H1 (cell line): ENCODE measurements at regions not wholly inside any gene's neighbourhood (a gene's known extent, or its start where the extent isn't known, plus 50 kb on each side); places are given as distances from the start of the nearest gene placed in this dataset.

Experiments used
- CTCF ChIA-PET: fragments of 300-600 bp; sonication (Branson Sonifier 250); formaldehyde crosslinking; loops from one replicate; lab custom pipeline; 2021; ENCODE audit not compliant: partially characterized antibody; lab: Charles Lee
- POLR2A ChIA-PET: fragments of 300-600 bp; sonication (Branson Sonifier 250); formaldehyde crosslinking; loops from one replicate; lab custom pipeline; 2021; ENCODE audit warnings: inconsistent platforms; ENCODE audit not compliant: partially characterized antibody; lab: Charles Lee
- DNase-seq, 2 experiments: peaks; one replicate each; pipeline versions ENCODE4 v3.0.0 to v3.0.0-alpha.2; 2010 to 2022; ENCODE audit warnings: low spot score in 2 of 2, low read depth in 1 of 2, mixed read lengths in 1 of 2
- FAIRE-seq: peaks from 2 replicates; lab custom pipeline; 2011; peaks lifted over from hg19 to GRCh38; lab: Jason Lieb, UNC
- H2AFZ ChIP-seq: 2 replicates; pipeline ENCODE4 v1.8.1; 2012; ENCODE audit warnings: low read length, inconsistent platforms
- H2AK5ac ChIP-seq: 2 replicates; pipeline ENCODE4 v1.6.1; 2013; ENCODE audit warnings: low read depth, low read length
- H2BK120ac ChIP-seq: replicated peaks from 2 replicates; pipeline ENCODE3; 2013; ENCODE audit warnings: low read depth, low read length, inconsistent platforms
- H2BK12ac ChIP-seq: 2 replicates; pipeline ENCODE4 v1.6.1; 2013; ENCODE audit warnings: low read depth, low read length
- H2BK15ac ChIP-seq: 2 replicates; pipeline ENCODE4 v1.6.1; 2013; ENCODE audit warnings: low read length
- H2BK20ac ChIP-seq: 2 replicates; pipeline ENCODE4 v1.6.1; 2013; ENCODE audit warnings: low read length
- H2BK5ac ChIP-seq: 2 replicates; pipeline ENCODE4 v1.6.1; 2013; ENCODE audit warnings: low read depth, low read length
- H3K14ac ChIP-seq: 2 replicates; pipeline ENCODE4 v1.6.1; 2013; ENCODE audit warnings: inconsistent platforms; ENCODE audit not compliant: insufficient read length
- H3K18ac ChIP-seq: 2 replicates; pipeline ENCODE4 v1.6.1; 2013; ENCODE audit warnings: low read length; ENCODE audit errors: extremely low read depth
- H3K23ac ChIP-seq: 2 replicates; pipeline ENCODE4 v1.6.1; 2013; ENCODE audit warnings: inconsistent platforms; ENCODE audit not compliant: insufficient read length
- H3K23me2 ChIP-seq: 2 replicates; pipeline ENCODE4 v1.6.1; 2013; ENCODE audit warnings: low read depth, low read length
- H3K27ac ChIP-seq: 2 replicates; pipeline ENCODE4 v1.6.1; 2011; ENCODE audit warnings: low read depth, low read length, inconsistent platforms
- H3K27me3 ChIP-seq, 4 experiments: replicated peaks in 1 of 4; 1 replicate in 1 of 4; 2 replicates in 3 of 4; pipeline versions ENCODE4 v1.6.1 to v1.8.1; 2011 to 2013; ENCODE audit warnings: low read length in 3 of 4, mild to moderate bottlenecking in 3 of 4, inconsistent platforms in 2 of 4, mixed read lengths in 2 of 4, moderate library complexity in 1 of 4; ENCODE audit not compliant: control insufficient read depth in 3 of 4, insufficient read depth in 3 of 4; ENCODE audit errors: extremely low read depth in 1 of 4
- H3K36me3 ChIP-seq, 4 experiments: 2 replicates each; pipeline versions ENCODE4 v1.6.1 to v1.8.1; 2011 to 2013; ENCODE audit warnings: mild to moderate bottlenecking in 4 of 4, low read length in 3 of 4, moderate library complexity in 2 of 4, control low read depth in 1 of 4, inconsistent platforms in 1 of 4; ENCODE audit not compliant: insufficient read depth in 4 of 4, control insufficient read depth in 2 of 4
- H3K4ac ChIP-seq: replicated peaks from 2 replicates; pipeline ENCODE3; 2013; ENCODE audit warnings: low read length, low read depth, mixed read lengths, inconsistent platforms; ENCODE audit not compliant: insufficient read length
- H3K4me1 ChIP-seq, 4 experiments: replicated peaks in 1 of 4; 1 replicate in 1 of 4; 2 replicates in 3 of 4; pipeline versions ENCODE4 v1.6.1 to v1.8.1; 2011 to 2013; ENCODE audit warnings: low read length in 3 of 4, inconsistent platforms in 2 of 4, mixed read lengths in 1 of 4; ENCODE audit not compliant: insufficient read depth in 4 of 4, control insufficient read depth in 3 of 4
- H3K4me2 ChIP-seq, 2 experiments: 2 replicates each; pipeline versions ENCODE4 v1.6.1 to v1.8.1; 2011 to 2013; ENCODE audit warnings: low read depth in 2 of 2, low read length in 2 of 2, control low read depth in 1 of 2, inconsistent platforms in 1 of 2, mild to moderate bottlenecking in 1 of 2; ENCODE audit not compliant: insufficient read depth in 1 of 2
- H3K4me3 ChIP-seq, 4 experiments: fragments of 200-600, 300-600 bp in 1 of 4; sonication (generic), shearing (Covaris generic), sonication (Bioruptor Twin) in 1 of 4; 2 replicates each; pipeline versions ENCODE4 v1.5.1 to v1.8.1; 2011 to 2016; ENCODE audit warnings: low read length in 4 of 4, low read depth in 3 of 4, control low read depth in 2 of 4, inconsistent platforms in 2 of 4, mild to moderate bottlenecking in 2 of 4, mixed read lengths in 1 of 4, moderate library complexity in 1 of 4; ENCODE audit not compliant: insufficient read depth in 2 of 4; ENCODE audit errors: extremely low read depth in 1 of 4
- H3K56ac ChIP-seq: replicated peaks from 2 replicates; pipeline ENCODE3; 2013; ENCODE audit warnings: low read depth, mild to moderate bottlenecking, mixed read lengths, low read length, inconsistent platforms; ENCODE audit not compliant: insufficient read length
- H3K79me1 ChIP-seq: 2 replicates; pipeline ENCODE4 v1.6.1; 2013; ENCODE audit warnings: low read depth, low read length, control low read depth
- H3K79me2 ChIP-seq, 2 experiments: 2 replicates each; pipeline versions ENCODE4 v1.6.1 to v1.8.1; 2012 to 2013; ENCODE audit warnings: low read length in 2 of 2, mild to moderate bottlenecking in 2 of 2, inconsistent platforms in 1 of 2; ENCODE audit not compliant: insufficient read depth in 2 of 2, control insufficient read depth in 1 of 2
- H3K9ac ChIP-seq, 4 experiments: replicated peaks in 1 of 4; 1 replicate in 1 of 4; 2 replicates in 3 of 4; pipeline versions ENCODE4 v1.6.1 to v1.8.1; 2011 to 2013; ENCODE audit warnings: low read depth in 3 of 4, low read length in 3 of 4, control low read depth in 2 of 4, mild to moderate bottlenecking in 2 of 4, moderate library complexity in 2 of 4, inconsistent platforms in 1 of 4; ENCODE audit errors: extremely low read depth in 1 of 4
- H3K9me3 ChIP-seq, 2 experiments: 2 replicates each; pipeline versions ENCODE4 v1.6.1 to v1.8.1; 2012 to 2013; ENCODE audit warnings: mild to moderate bottlenecking in 2 of 2, moderate library complexity in 2 of 2, control low read depth in 1 of 2, inconsistent platforms in 1 of 2, low read depth in 1 of 2, low read length in 1 of 2, mixed read lengths in 1 of 2; ENCODE audit not compliant: insufficient read depth in 2 of 2
- H4K20me1 ChIP-seq, 2 experiments: replicated peaks in 1 of 2; 2 replicates each; pipeline versions ENCODE3 to v1.8.1; 2011 to 2013; ENCODE audit warnings: inconsistent platforms in 2 of 2, low read length in 2 of 2, mild to moderate bottlenecking in 1 of 2; ENCODE audit not compliant: insufficient read depth in 2 of 2, control insufficient read depth in 1 of 2
- H4K5ac ChIP-seq: 2 replicates; pipeline ENCODE4 v1.6.1; 2013; ENCODE audit warnings: low read length, low read depth, mixed read lengths, inconsistent platforms; ENCODE audit not compliant: insufficient read length
- H4K8ac ChIP-seq: 2 replicates; pipeline ENCODE4 v1.8.0; 2013; ENCODE audit warnings: mild to moderate bottlenecking, moderate library complexity, low read length, inconsistent platforms; ENCODE audit not compliant: insufficient read depth; ENCODE audit errors: extremely low read depth
- H4K91ac ChIP-seq: replicated peaks from 2 replicates; pipeline ENCODE3; 2013; ENCODE audit warnings: low read length, mixed read lengths, inconsistent platforms; ENCODE audit not compliant: insufficient read length
- BRCA1 ChIP-seq: IDR thresholded peaks from 2 replicates; pipeline ENCODE4 v1.6.1; 2012; ENCODE audit warnings: low read depth, low read length, improper control_type of control experiment
- CTBP2 ChIP-seq: IDR thresholded peaks from 2 replicates; pipeline ENCODE4 v1.7.0; 2011; ENCODE audit warnings: borderline replicate concordance, mild to moderate bottlenecking, moderate library complexity, mixed read lengths, low read length; ENCODE audit not compliant: insufficient read depth, insufficient read length
- E2F6 ChIP-seq: IDR thresholded peaks from 2 replicates; pipeline ENCODE4 v1.6.1; 2012; ENCODE audit warnings: inconsistent platforms
- GABPA ChIP-seq: IDR thresholded peaks from 2 replicates; pipeline ENCODE4 v1.6.1; 2011; ENCODE audit warnings: mild to moderate bottlenecking, low read length, moderate library complexity, borderline replicate concordance; ENCODE audit not compliant: insufficient read depth
- HDAC2 ChIP-seq, 2 experiments: fragments of 300-600 bp in 1 of 2; sonication (generic) in 1 of 2; IDR thresholded peaks; 2 replicates each; pipeline ENCODE4 v1.6.1; 2011 to 2012; ENCODE audit warnings: low read depth in 2 of 2, low read length in 2 of 2, mild to moderate bottlenecking in 2 of 2, moderate library complexity in 2 of 2, borderline replicate concordance in 1 of 2, inconsistent platforms in 1 of 2
- MAFK ChIP-seq: IDR thresholded peaks from 2 replicates; pipeline ENCODE4 v1.6.1; 2012; ENCODE audit warnings: low read depth, mild to moderate bottlenecking, improper control_type of control experiment, low read length
- RXRA ChIP-seq: IDR thresholded peaks from 2 replicates; pipeline ENCODE4 v1.6.1; 2011; ENCODE audit warnings: low read depth, mild to moderate bottlenecking, low read length, moderate library complexity; ENCODE audit not compliant: insufficient read depth
- TBP ChIP-seq: IDR thresholded peaks from 2 replicates; pipeline ENCODE4 v1.6.1; 2011; ENCODE audit warnings: low read depth, low read length, improper control_type of control experiment
- USF2 ChIP-seq: IDR thresholded peaks from 2 replicates; pipeline ENCODE4 v1.6.1; 2011; ENCODE audit warnings: low read length, improper control_type of control experiment
- WGBS, 2 experiments: shearing (Covaris generic) in 1 of 2; methylation state at CpG; one replicate each; pipeline versions ENCODE4 v1.1.6 to v1.1.7; 2013 to 2015; ENCODE audit warnings: low lambda C conversion rate in 2 of 2, mixed read lengths in 2 of 2, inconsistent platforms in 1 of 2, low coverage in 1 of 2, missing lambda C conversion rate in 1 of 2; ENCODE audit not compliant: insufficient replicate concordance in 2 of 2, insufficient coverage in 1 of 2, insufficient read length in 1 of 2; ENCODE audit errors: extremely low coverage in 1 of 2, missing lambda C conversion rate in 1 of 2; 5-methylcytosine and 5-hydroxymethylcytosine counted together

GRCh38 chr6:142013875-142014495 lies 118.7 kb upstream of the GJE1 start:
- H2AK5ac ChIP-seq: no peak overlapping the region
- H2AFZ ChIP-seq: no peak overlapping the region
- H3K4ac ChIP-seq: no peak overlapping the region
- H4K20me1 ChIP-seq: no peaks in the 10 kb centered on the region
- no peak overlapping the region for H3K18ac ChIP-seq
- H3K9me3 ChIP-seq: no peaks in the 10 kb centered on the region
- H3K4me1 ChIP-seq: peaks cover 2 to 7% (median 5%) of the 10 kb centered on the region in 4 experiments; a peak in 5 of 7 replicates
- no peak overlapping the region for H2BK15ac ChIP-seq
- H3K36me3 ChIP-seq: no peaks in the 10 kb centered on the region; a peak in 1 of 8 replicates
- H4K91ac ChIP-seq: peak overlapping the region; percentile 75
- peak overlapping the region; percentile 88; the same call in 1 of the 2 replicates for H2BK12ac ChIP-seq
- DNase-seq (no peak), FAIRE-seq (no peak)
- no peaks in the 10 kb centered on the region for H3K79me1 ChIP-seq
- H3K4me2 ChIP-seq: peak overlapping the region; percentile 24 to 33; a peak in 3 of 4 replicates
- peak overlapping the region; percentile 73 for H4K5ac ChIP-seq
- peaks cover 0 to 12% of the 10 kb centered on the region in 2 experiments; a peak in 2 of 4 replicates for H3K79me2 ChIP-seq
- ChIA-PET POLR2A (interaction anchor here (1.2 to 1.4 kb wide), 2 partner anchors 9 to 25 kb away, joined by 4 to 5 read pairs; no protein-coding TSS in a partner anchor), CTCF (no interaction called here)
- H3K27me3 ChIP-seq: no peaks in the 10 kb centered on the region
- peak overlapping the region; percentile 89; the same call in 1 of the 2 replicates for H2BK5ac ChIP-seq
- no peak overlapping the region for H3K23ac ChIP-seq
- H3K14ac ChIP-seq: no peak overlapping the region
- no peak overlapping the region for H2BK20ac ChIP-seq
- H3K23me2 ChIP-seq: no peaks in the 10 kb centered on the region
- no peak overlapping the region for H4K8ac ChIP-seq
- peak overlapping the region; percentile 21 for H2BK120ac ChIP-seq
- peak overlapping the region; percentile 48; the same call in 1 of the 2 replicates for H3K27ac ChIP-seq
- WGBS, 2 experiments: 67% methylated on average over 4 of the region's 4 CpGs; no CpG with 5 or more reads in 1 of the 2 experiments
- peak overlapping the region in 1 of 4 experiments; percentile 49; a peak in 1 of 8 replicates for H3K4me3 ChIP-seq
- H3K56ac ChIP-seq: no peak overlapping the region
- H3K9ac ChIP-seq: no peak overlapping the region
- no peak for TF ChIP-seq HDAC2 (IDR thresholded peaks at IDR 0.05; ENCODE audit: borderline replicate concordance in 1 of 2, low read depth in 2 of 2, low read length in 2 of 2)
- no peak for TF ChIP-seq GABPA
- TF ChIP-seq USF2: no peak
- no peak for TF ChIP-seq CTBP2
- no peak for TF ChIP-seq E2F6
- TF ChIP-seq RXRA: no peak
- no peak for TF ChIP-seq TBP
- no peak for TF ChIP-seq BRCA1
- no peak for TF ChIP-seq MAFK
